ENCODE measurements at regions not wholly inside any gene's neighbourhood (a gene's known extent, or its start where the extent isn't known, plus 50 kb on each side); places are given as distances from the start of the nearest gene placed in this dataset.

- TF ChIP-seq CTCF (IDR thresholded peaks at IDR 0.05) (no peak), POLR2A (IDR thresholded peaks at IDR 0.05) (no peak)
These were observed 64.5 kb upstream of the NFE2L3 start for GRCh38 chr7:26087321-26088091.
